Activated CD4-positive, alpha-beta T cell treated with anti-CD3 and anti-CD28 coated beads, Interleukin-2, amount 50 U/mL, for 24 hours (primary cell): ENCODE measurements at regions not wholly inside any gene's neighbourhood (a gene's known extent, or its start where the extent isn't known, plus 50 kb on each side); places are given as distances from the start of the nearest gene placed in this dataset.
"Not testable (repeated sequence)": the region's sequence is repeated elsewhere in the genome, so short reads cannot be mapped to it uniquely, and the experiment has no call there.

ENCODE experiments used
- DNase-seq, 2 donors: peaks; one replicate each; pipeline ENCODE4 v3.0.0-alpha.2; 2020; ENCODE audit warnings: low read depth in 1 of 2, low spot score in 1 of 2

DNA sequence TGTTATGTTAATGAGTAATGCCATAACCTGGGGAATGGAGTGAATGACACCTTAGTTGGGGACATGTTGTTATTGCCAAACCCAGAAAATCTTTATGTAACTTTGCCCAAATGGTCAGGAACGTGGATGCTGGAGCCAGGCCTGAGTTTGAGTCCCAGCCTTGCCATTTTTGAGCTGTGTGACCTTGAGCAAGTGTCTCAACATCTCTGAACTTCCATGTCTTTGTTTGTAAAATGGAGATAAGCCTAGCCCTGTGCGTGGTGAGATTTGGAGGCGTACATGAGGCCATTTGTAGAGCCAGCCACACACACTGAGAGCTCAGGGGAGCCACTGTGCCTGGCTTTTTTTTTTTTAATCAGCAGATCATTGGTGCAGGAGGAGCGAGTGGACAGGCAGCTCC is 247.3 kb downstream of the FOXL1 start:
- DNase-seq, result no peak

DNA sequence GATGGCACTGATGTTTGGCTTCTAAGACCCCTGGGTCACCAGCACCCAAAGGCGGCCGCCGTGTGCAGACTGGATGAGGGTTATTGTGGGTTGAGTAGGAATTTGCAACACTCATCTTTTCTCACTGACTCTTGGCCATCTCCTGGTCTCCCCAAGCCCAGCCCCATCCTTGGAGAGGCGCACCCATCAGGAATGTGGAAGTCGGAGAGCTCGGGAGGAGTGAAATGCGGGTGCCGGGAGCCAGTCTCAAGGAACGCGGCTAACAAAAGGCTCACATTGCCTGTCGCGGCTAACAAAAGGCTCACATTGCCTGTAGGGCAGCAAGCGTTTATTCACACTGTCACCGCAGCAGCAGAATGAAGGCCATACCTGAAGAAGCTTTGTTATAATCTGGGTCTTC is 248.6 kb downstream of the FOXL1 start:
- DNase-seq, result no peak

DNA sequence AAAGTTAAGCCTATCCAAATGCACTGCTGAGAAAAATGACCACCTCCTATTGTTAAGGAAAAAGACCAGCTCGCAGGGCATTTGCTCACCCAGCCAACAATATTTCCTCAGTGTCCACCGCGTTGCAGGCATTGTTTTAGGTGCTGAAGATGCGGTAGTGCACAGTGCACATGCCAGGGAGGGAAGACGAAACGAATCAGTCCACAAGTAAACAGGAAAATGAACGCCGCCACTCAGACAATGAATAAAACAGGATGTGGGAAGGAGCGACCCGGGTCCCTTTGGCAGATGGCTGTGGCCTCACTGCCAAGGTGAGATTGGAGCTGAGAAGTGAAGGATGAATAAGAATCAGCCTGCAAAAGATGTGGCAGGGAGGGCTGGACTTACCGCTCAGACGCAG is 249.2 kb downstream of the FOXL1 start:
- DNase-seq, result no peak

DNA sequence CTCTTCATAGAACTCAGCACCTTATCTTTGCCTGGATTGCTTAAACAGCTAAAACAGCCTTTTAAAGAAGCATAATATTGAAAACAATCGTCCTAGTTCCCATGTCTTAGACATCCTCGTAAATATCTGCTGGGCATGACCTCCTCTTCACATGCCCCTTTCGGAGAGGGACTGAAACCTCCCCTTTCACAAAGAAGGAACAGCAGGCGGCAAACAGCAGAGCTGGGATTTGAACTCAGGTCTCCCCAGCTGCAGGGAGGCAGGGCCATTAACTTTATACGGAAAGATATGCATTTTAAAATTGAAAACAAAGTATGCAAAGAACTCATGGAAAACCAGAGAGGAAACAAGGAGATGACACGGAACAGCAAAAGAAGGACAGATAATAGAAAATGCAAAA is 249.9 kb downstream of the FOXL1 start:
- DNase-seq, result no peak

DNA sequence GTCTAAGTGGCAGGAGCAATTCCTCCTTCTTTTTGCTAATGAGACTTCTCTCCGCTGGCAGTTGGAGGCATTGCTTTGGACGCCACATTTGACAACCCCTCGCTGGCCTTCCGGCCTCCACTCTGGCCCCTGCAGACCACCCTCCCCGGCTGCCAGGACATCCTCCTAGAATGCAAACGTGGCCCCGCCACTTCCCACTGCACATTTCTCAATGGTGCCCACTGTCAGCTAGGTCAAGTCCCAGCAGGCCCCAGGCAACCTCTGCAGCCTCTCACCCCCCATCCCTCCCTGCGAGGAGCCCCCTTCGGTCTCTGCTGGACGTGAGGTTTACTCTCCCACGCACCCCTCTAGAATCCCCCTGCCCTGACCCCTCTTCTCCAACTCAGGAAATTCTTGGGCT is 250.3 kb downstream of the FOXL1 start:
- DNase-seq, result no peak

DNA sequence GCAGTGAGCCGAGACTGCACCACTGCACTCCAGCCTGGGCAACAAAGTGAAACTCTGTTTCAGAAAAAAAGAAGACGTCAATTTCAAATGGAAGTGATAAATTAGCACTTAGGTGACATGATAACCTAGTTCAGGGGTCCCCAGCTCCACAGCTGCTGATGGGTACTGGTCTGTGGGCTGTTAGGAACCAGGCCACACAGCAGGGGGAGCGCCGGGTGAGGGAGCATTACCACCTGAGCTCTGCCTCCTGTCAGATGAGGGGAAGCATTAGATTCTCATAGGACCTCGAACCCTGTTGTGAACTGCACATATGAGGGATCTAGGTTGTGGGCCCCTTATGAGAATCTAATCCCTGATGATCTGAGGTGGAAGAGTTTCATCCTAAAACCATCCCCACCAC is 253.0 kb downstream of the FOXL1 start:
- no peak for DNase-seq

DNA sequence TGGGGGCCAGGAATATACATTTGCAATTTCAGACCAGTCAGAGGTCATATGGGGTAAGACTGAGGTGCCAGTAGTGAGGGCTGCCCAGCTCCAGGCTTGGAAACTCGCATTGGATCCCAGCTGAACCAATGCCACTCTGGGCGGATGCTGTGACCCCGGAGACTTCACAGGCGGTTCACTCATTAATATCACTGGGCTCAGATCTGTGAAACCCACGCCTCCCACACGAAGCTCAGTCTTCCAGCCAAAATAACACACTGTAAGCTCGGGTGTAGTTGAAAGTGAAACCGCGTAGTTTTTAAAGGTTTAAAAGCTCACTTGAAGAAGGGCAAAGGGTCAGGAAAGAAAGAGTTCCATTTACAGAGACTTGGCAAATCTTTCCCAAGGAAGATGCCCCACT is 254.8 kb downstream of the FOXL1 start:
- DNase-seq, result no peak

DNA sequence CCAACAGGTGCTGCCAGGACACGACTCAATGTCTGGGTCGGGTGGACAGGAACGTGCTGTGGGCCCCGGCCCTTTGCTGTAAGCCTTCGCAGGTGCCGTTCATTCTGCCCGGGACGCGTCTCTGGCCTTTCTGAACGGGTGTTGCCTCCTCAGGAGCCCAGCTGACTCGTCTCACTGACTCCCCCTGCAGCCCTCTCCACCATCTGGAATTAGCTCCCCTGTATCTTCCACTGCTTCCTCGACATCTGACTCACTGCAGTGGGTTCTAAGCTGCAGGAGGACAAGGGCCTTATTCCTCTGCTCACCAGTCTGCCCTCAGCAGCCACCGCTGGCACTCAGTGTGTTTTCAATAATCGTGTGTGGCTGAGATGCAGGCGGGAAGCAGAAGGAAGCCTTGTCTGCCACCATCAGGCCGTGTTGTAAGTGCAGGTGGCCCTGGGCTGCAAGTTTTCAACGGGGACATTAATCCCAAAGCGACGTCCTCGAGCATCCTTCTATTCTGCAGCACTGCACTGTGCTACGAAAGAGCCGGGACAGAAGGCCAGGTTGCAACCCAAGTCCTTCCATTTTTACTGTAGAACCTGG is 256.2 kb downstream of the FOXL1 start:
- no peak for DNase-seq

DNA sequence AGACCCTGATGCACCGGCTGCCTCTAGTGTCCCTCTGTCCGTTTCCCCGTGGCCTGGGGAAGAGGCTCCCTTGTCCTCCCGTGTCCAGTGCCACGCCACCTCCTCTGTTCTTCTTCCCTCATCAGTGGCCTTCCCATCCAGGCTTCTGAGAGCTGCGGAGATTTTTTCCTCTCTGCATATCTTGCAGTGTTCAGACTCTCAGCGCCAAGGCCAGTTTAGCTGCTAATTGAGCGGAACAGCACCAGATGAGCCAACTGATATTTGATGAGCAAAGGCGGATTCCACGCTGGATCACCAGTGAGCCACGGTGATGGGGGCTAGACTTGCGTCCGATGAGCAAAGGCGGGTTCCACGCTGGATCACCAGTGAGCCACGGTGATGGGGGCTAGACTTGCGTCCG is 257.6 kb downstream of the FOXL1 start:
- no peak for DNase-seq

DNA sequence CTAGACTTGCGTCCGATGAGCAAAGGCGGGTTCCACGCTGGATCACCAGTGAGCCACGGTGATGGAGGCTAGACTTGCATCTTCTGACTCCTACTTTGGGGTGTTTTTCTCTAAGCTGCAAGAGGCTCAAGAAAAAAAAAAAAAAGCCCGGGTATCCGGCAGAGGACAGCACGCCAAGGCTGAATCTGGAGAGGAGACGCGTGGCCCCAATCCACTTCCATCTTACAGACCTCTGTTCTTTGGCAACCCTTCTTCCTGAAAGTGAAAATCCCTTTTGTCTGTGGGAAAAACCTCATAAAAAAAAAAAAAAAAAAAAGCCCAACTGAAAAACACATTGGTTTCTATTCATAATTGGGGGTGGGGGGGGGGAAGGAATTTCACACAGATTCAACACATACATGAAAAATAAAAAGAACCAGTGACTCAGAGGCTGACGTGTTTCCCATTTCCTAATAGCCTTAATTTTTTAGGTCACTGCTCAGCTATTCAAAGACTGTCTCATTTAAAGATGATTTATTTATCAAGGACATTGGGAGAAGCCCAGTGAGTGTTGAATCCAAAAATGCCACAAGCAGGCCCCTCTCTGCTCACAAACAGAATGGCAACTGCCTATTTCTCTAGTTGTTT is 258.3 kb downstream of the FOXL1 start:
- no peak for DNase-seq

DNA sequence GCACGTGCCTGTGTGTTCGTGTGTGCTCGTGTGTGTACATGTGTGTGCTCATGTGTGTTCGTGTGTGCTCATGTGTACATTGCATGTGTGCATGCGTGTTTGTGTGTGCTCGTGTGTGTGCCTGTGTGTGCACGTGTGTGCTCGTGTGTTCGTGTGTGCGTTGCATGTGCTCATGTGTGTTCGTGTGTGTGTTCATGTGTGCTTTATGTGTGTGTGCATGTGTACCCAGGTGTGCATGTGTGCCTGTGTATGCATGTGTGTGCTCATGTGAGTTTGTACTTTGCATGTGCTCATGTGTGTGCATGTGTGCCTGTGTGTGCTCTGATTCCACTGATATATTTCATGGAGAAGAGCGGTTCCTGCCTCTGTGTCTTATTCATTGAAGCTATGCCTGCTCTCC is 265.5 kb downstream of the FOXL1 start:
- no peak for DNase-seq

DNA sequence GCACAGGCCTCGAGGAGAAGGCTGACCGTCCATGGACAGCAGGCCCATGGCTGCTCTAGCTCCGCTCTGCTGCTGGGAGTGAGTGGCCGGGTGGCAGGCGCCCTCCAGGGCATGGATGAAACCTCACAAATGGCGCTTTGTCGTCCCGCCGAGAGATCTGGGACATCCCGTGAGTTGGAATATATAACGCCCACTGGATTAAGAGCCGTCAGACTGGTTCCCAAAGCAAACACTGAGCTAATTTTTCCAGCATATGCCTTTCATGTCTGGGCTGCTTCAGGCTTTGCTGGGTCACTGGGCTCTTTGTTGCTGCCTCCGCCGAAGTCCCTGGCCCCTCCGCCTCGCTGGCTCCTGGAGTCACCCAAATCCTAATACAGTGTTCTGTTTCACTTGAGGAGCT is 266.3 kb downstream of the FOXL1 start:
- DNase-seq, result no peak

DNA sequence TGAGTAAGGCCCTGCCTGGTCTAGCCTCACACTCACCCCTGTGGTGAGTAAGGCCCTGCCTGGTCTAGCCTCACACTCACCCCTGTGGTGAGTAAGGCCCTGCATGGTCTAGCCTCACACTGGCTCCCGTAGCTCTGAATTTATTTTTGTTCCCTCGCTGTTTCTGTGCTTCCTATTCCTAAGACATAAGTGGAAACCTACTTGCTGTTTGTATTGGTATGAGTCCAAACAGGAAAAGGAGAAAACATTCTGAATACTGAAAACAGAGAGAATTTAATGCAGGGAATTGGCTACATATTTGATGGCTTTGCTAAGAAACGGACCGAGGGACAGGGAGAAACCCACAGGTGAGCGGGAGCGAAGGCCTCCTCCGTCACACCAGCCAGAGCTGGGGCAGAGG is 267.8 kb downstream of the FOXL1 start:
- no peak for DNase-seq

DNA sequence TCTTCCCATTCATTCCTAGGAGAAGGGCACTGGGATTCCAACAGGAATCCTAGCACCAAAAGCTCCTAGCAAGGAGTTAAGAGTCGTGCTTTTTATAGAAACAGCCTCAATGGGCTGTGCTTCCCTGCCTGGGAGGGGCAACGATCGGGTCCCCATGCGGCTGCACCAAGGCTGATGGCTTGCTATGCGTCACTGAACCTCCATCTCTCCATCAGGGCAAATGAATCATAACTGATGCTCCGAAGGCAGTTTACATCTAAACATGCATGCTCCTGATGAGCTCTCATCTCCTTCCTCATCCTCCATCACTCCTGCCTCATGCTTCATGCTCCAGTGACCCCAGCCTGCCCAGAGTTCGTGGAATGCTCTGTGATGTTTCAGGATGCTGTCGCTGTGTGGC is 270.5 kb downstream of the FOXL1 start:
- no peak for DNase-seq

DNA sequence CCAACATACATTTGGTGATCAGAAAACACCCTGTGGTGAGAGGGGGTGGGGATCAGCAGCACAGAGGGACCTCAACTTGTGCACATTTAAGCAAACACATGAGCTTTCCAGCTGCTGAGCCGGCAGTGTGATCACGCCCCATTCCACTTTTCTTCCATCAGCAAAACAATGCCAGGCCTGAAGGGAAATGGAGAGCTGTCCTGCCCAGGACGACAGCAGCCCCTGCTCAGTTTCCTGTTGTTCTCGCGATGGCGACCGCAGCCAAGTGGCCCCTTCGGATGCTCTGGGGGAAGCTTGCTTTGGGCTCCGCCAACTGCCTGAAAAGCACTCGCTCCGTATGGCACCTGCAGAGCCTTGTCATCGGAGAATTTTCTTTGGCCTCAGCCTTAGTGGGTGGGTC is 272.3 kb downstream of the FOXL1 start:
- DNase-seq, result no peak

DNA sequence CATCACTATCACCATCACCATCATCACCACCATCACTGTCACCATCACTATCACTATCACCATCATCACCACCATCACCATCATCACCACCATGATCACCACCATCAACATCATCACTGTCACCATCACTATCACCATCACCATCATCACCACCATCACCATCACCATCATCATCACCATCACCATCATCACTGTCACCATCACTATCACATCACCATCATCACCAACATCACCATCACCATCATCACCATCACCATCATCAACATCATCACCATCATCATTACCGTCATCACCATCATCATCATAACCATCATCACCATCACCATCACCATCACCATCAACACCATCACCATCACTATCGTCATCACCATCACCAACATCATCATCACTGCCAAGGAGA is 273.8 kb downstream of the FOXL1 start:
- DNase-seq, result no peak

DNA sequence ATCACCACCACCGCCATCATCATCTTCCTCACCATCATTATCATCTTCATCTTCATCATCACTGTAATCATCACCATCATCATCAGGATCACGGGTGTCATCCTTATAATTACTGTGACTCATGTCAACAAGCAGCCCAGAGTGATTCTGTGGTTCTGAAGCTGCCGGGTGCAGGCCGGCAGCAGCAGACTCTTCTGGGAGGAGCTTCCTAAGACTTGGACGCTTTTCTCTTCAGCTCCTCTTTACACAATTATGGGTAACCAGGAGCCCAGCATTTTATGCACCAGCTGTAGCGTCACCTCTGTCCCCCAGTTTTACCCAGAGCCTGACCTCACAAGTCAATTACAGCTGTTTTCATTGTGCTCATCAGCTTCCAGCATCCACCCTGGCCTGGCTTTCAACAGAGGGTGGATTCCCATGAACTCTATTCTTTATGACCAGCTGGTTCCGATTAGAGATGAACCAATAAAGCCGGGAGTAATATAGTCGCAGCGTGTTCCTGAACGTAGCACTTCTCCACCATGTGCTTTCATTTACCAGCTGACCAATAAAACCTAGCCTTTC is 275.8 kb downstream of the FOXL1 start:
- no peak for DNase-seq

DNA sequence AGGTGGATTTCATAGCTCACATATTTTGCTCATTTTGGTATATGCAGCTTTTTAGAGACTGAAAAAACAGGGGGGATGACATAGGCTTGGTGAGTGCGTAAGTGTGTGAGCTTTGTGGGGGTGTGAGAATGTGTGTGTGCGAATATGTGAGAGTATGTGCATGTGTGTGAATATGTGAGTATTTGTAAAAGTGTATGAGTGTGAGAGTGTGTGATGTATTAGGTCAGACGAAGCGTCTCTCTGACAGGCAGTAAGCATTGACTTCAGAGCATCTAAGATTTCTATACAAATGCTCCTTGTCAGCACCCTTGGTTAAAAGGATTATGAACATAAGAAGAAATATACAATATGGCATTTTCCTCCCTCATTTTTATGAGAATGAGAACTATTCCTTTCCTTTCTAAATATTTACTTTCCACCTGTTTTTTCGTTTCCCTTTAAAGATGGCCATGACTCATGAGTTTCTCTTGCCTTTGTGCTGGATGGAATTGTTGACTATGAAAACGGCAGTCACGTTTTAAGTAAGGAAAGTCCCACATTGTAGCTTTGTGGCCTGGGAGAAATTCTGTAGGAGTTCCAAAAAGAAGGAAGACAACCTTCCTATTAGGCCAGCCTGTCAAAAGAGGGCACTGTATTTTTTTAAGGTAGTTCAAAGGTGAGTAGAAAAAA is 276.4 kb downstream of the FOXL1 start:
- DNase-seq, result no peak

DNA sequence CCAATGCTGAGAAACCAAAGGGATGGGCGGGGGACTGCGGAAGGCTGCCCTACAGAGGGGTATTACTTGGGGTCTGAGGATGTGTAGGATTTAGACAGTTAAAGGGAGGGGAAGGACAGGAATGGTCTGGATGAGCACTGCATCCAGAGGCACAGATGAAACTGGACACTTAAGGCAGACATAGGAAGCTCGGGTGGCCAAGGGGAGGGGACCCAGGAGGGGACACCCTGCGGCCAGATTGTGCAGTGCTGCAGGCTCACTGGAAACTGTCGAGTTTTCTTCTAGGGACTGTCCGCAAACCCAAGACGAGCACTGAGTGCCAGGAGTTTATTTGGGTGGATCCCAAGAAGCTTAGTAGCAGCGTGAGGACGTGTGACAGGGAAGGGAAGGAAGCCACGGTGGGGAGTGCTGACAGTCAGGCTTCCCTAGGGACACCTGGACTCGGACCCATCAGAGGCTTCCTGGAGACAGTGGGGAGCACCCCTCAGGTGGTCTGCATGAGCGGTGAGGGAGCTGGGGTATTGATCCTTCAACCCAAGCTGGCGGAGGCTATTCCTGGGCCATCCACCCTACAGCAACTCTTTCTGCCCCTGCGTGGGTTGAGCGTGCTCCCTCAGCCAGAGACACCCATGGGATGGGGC is 278.7 kb downstream of the FOXL1 start:
- DNase-seq, result no peak

DNA sequence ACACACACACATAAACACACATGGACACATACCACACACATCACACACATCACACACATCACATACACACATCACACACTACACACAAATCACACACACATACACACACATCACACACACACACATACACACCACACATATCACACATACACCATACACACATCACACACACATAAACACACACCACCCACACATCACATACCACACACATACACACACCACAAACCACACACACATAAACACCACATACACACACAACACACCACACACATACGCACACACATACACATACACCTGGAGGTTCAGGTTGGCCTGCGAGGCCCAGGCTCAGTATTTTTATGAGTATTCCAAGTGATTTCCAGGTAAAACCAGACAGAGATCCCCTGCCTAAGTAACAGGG is 279.5 kb downstream of the FOXL1 start:
- DNase-seq, result no peak

DNA sequence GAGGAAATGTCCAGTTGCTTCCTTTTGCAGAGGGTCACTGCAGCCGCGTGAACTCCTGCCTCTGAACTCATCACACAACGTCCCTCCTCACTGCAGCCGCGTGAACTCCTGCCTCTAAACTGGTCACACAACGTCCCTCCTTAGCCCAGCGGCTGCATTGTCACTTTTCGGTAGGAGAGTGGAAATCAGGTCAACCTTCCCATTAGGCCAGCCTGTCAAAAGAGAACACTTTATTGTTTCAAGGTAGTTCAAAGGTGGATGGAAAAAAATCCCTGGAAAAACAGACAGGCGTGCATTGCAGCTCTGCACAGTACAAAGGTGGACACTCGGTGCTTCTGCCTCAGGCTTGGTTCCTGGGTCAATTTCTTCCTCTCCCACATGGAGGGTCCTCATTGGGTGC is 280.2 kb downstream of the FOXL1 start:
- no peak for DNase-seq

DNA sequence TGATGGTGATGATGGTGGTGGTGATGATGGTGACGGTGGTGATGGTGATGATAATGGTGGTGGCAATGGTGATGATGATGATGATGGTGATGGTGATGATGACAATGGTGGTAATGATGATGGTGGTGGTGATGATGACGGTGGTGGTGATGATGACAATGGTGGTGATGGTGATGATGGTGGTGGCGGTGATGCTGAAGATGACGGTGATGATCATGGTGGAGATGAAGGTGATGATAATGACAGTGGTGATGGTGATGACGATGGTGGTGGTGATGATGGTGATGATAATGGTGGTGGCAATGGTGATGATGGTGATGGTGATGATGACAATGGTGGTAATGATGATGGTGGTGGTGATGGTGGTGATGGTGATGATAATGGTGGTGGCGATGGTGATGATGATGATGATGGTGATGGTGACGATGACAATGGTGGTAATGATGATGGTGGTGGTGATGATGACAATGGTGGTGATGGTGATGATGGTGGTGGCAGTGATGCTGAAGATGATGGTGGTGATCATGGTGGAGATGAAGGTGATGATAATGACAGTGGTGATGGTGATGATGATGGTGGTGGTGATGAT is 283.0 kb downstream of the FOXL1 start:
- DNase-seq, result not testable (repeated sequence)
